ENCODE measurements at regions not wholly inside any gene's neighbourhood (a gene's known extent, or its start where the extent isn't known, plus 50 kb on each side); places are given as distances from the start of the nearest gene placed in this dataset.
"Not testable (repeated sequence)": the region's sequence is repeated elsewhere in the genome, so short reads cannot be mapped to it uniquely, and the experiment has no call there.

DNA sequence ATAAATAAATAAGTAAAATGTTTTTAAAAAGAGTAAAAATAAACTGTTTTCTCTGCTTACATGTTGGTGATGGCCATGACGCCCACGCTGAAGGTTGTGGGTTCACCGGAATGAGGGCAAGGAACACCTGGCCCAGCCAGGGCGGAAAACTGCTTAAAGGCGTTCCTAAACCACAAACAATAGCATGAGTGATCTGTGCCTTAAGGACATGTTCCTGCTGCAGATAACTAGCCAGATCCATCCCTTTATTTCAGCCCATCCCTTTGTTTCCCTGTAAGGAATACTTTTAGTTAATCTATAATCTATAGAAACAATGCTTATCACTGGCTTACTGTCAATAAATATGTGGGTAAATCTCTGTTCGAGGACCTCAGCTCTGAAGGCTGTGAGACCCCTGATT is 63.3 kb upstream of the CEP78 start:
- not testable (repeated sequence) for TF ChIP-seq ZNF292 (tag by site-specific recombination; IDR thresholded peaks at IDR 0.05; ENCODE audit: borderline replicate concordance, low read depth); ZNF629 (tag by site-specific recombination; IDR thresholded peaks at IDR 0.05)
- TF ChIP-seq, protein P1, sequence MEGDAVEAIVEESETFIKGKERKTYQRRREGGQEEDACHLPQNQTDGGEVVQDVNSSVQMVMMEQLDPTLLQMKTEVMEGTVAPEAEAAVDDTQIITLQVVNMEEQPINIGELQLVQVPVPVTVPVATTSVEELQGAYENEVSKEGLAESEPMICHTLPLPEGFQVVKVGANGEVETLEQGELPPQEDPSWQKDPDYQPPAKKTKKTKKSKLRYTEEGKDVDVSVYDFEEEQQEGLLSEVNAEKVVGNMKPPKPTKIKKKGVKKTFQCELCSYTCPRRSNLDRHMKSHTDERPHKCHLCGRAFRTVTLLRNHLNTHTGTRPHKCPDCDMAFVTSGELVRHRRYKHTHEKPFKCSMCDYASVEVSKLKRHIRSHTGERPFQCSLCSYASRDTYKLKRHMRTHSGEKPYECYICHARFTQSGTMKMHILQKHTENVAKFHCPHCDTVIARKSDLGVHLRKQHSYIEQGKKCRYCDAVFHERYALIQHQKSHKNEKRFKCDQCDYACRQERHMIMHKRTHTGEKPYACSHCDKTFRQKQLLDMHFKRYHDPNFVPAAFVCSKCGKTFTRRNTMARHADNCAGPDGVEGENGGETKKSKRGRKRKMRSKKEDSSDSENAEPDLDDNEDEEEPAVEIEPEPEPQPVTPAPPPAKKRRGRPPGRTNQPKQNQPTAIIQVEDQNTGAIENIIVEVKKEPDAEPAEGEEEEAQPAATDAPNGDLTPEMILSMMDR (tag by site-specific recombination; IDR thresholded peaks at IDR 0.05): not testable (repeated sequence)
- TF ChIP-seq, protein P2, sequence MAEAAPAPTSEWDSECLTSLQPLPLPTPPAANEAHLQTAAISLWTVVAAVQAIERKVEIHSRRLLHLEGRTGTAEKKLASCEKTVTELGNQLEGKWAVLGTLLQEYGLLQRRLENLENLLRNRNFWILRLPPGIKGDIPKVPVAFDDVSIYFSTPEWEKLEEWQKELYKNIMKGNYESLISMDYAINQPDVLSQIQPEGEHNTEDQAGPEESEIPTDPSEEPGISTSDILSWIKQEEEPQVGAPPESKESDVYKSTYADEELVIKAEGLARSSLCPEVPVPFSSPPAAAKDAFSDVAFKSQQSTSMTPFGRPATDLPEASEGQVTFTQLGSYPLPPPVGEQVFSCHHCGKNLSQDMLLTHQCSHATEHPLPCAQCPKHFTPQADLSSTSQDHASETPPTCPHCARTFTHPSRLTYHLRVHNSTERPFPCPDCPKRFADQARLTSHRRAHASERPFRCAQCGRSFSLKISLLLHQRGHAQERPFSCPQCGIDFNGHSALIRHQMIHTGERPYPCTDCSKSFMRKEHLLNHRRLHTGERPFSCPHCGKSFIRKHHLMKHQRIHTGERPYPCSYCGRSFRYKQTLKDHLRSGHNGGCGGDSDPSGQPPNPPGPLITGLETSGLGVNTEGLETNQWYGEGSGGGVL (tag by site-specific recombination; IDR thresholded peaks at IDR 0.05): not testable (repeated sequence)
- TF ChIP-seq, protein P3, sequence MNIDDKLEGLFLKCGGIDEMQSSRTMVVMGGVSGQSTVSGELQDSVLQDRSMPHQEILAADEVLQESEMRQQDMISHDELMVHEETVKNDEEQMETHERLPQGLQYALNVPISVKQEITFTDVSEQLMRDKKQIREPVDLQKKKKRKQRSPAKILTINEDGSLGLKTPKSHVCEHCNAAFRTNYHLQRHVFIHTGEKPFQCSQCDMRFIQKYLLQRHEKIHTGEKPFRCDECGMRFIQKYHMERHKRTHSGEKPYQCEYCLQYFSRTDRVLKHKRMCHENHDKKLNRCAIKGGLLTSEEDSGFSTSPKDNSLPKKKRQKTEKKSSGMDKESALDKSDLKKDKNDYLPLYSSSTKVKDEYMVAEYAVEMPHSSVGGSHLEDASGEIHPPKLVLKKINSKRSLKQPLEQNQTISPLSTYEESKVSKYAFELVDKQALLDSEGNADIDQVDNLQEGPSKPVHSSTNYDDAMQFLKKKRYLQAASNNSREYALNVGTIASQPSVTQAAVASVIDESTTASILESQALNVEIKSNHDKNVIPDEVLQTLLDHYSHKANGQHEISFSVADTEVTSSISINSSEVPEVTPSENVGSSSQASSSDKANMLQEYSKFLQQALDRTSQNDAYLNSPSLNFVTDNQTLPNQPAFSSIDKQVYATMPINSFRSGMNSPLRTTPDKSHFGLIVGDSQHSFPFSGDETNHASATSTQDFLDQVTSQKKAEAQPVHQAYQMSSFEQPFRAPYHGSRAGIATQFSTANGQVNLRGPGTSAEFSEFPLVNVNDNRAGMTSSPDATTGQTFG (tag by site-specific recombination; IDR thresholded peaks at IDR 0.05; ENCODE audit: borderline replicate concordance): not testable (repeated sequence)
